Erythroblast (primary cell): ENCODE measurements at regions not wholly inside any gene's neighbourhood (a gene's known extent, or its start where the extent isn't known, plus 50 kb on each side); places are given as distances from the start of the nearest gene placed in this dataset.

Experiments used
- GATA1 ChIP-seq: IDR thresholded peaks from 2 replicates; pipeline ENCODE4 v1.6.1; 2011; ENCODE audit warnings: low read depth, mild to moderate bottlenecking, control low read depth, low read length, moderate library complexity
- POLR2A ChIP-seq: IDR thresholded peaks from 2 replicates; pipeline ENCODE4 v1.6.1; 2011; ENCODE audit warnings: mild to moderate bottlenecking, low read length

- TF ChIP-seq POLR2A: no peak
- no peak for TF ChIP-seq GATA1
Observed at GRCh38 chr6:135604035-135604860, 106.7 kb upstream of the AHI1 start.
